AG09319 (cell line): ENCODE measurements at regions not wholly inside any gene's neighbourhood (a gene's known extent, or its start where the extent isn't known, plus 50 kb on each side); places are given as distances from the start of the nearest gene placed in this dataset.

Experiments
- DNase-seq: peaks from one replicate; pipeline ENCODE4 v3.0.0-alpha.2; 2010; ENCODE audit warnings: low read depth; ENCODE audit errors: extremely low read depth
- CTCF ChIP-seq: IDR thresholded peaks from 2 replicates; pipeline ENCODE4 v1.5.1; 2011; ENCODE audit warnings: low read depth, mild to moderate bottlenecking, inconsistent platforms, low read length, moderate library complexity

DNA sequence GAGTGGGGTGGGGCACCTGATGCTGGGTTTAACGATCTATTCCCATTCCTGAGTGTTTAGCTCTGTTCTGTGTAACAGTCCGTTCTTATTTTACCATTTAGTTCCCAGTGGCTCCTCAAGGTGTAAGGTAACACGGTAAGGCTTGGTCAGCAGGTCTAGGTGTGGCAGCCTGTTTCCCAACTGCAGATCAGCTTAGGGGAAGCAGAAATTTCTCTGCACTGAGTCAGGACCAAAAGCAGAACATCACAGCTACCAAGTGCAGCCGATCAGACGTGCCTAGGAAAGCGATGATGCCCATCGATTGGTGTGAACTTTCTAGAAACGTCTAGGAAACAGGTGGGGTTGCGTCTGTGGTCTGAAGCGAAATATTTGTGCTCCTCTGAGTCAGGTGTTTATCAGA is 240.1 kb downstream of the STIM2 start:
- no peak for DNase-seq
- no peak for TF ChIP-seq CTCF

GRCh38 chr4:27101126-27101525 is 240.5 kb downstream of the STIM2 start:
- TF ChIP-seq CTCF: no peak
- DNase-seq: no peak

DNA sequence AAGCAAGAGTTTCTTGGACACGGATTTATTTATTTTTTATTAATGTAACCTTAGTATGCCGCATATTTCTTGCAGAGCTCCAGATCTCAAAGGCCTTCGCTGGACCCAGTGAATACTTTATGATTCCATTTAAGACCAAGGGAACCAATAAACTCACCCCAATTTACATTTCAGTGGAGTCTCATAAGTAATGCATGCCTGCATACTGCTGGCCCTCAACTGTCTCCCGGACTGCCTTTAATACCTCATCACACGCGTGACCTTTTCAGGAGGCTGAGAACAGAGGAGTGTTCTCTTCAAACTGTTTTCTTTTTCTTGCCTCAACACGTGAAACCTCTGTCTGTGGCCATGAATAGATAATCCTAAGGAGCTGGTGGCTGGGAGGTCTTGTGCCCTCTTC is 240.9 kb downstream of the STIM2 start:
- DNase-seq: no peak
- no peak for TF ChIP-seq CTCF

GRCh38 chr4:27111627-27112026 is 251.0 kb downstream of the STIM2 start:
- DNase-seq: no peak
- TF ChIP-seq CTCF: no peak

GRCh38 chr4:27112587-27112986 is 251.9 kb downstream of the STIM2 start:
- TF ChIP-seq CTCF: no peak
- no peak for DNase-seq

GRCh38 chr4:27115221-27115620 is 254.6 kb downstream of the STIM2 start:
- no peak for TF ChIP-seq CTCF
- no peak for DNase-seq

GRCh38 chr4:27117453-27117852 is 256.8 kb downstream of the STIM2 start:
- no peak for DNase-seq

More at GRCh38 chr4:27117453-27117852, 256.8 kb downstream of the STIM2 start:
- TF ChIP-seq CTCF: no peak
